Stimulated activated memory B cell treated with anti-CD40 and anti-IgM and Interleukin-4, amounts not matched to agents 10 μg/mL and 1 μg/mL and 100 μg/mL, for 72 hours (primary cell): ENCODE measurements at regions not wholly inside any gene's neighbourhood (a gene's known extent, or its start where the extent isn't known, plus 50 kb on each side); places are given as distances from the start of the nearest gene placed in this dataset.
"Not testable (repeated sequence)": the region's sequence is repeated elsewhere in the genome, so short reads cannot be mapped to it uniquely, and the experiment has no call there.

Source experiments
- ATAC-seq: fragments of 150-1000 bp; cut with Tn5 transposase; 2 replicates; pipeline ENCODE4 v1.10.0; 2021
- H3K27ac Mint-ChIP-seq: one replicate; pipeline ENCODE4 v1.8.0; 2022; ENCODE audit warnings: mild to moderate bottlenecking, mixed read lengths
- H3K27me3 Mint-ChIP-seq: one replicate; pipeline ENCODE4 v1.8.0; 2022; ENCODE audit warnings: mixed read lengths
- H3K36me3 Mint-ChIP-seq: one replicate; pipeline ENCODE4 v1.8.0; 2022; ENCODE audit warnings: mixed read lengths
- H3K4me1 Mint-ChIP-seq: one replicate; pipeline ENCODE4 v1.8.0; 2022; ENCODE audit warnings: mixed read lengths
- H3K4me3 Mint-ChIP-seq: one replicate; pipeline ENCODE4 v1.8.0; 2022; ENCODE audit warnings: mild to moderate bottlenecking, moderate library complexity, mixed read lengths
- H3K9me3 Mint-ChIP-seq: one replicate; pipeline ENCODE4 v1.8.0; 2022; ENCODE audit warnings: mixed read lengths

DNA sequence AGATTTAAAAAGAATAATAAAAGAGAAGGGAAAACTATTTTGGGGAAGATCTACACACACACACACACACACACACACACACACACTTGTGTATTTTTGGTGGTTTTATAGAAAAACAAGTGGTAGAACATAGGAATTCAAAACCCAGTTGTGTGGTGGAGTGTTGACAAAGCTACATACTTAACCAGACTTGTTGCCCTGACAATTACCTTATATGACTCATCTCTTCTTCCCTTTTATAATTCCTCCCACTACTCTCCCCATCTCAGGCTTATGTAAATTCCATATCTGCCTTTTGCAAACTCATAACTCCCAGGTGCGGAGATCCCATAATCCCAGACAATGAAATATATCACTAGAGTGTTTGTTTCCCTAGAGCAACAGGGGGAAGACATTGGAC is 873.7 kb downstream of the NXPH1 start:
- Mint-ChIP-seq H3K4me3 (no peak overlapping the region), H3K4me1 (no peaks in the 10 kb centered on the region), H3K36me3 (no peaks in the 10 kb centered on the region), H3K27me3 (no peaks in the 10 kb centered on the region), H3K9me3 (peaks cover 3% of the 10 kb centered on the region), H3K27ac (no peak overlapping the region)
- ATAC-seq: no peak

DNA sequence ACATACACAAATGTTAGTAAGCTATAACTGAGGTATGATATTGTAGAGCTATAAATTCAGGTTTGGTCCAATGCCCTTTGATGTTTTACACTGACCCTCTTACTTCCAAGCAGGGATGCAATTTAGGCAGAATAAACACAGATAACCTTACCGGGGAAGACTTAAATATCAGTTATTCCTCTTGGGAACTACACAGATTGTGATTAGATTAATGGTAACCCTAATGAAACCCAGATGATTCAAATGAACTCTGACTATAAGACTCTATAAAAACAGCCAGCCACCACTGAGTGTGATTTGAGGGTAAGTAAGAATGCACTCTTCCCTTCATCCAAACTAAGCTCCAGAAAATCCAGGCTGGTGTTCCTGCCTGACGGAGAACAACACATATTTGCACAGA is 891.1 kb downstream of the NXPH1 start:
- Mint-ChIP-seq H3K27ac (no peak overlapping the region), H3K27me3 (no peaks in the 10 kb centered on the region), H3K9me3 (peaks cover 6% of the 10 kb centered on the region), H3K36me3 (no peaks in the 10 kb centered on the region), H3K4me3 (no peak overlapping the region), H3K4me1 (no peaks in the 10 kb centered on the region)
- no peak for ATAC-seq

GRCh38 chr7:9328296-9328695 is 894.9 kb downstream of the NXPH1 start:
- ATAC-seq: no peak
- Mint-ChIP-seq H3K4me3 (no peak overlapping the region), H3K36me3 (no peaks in the 10 kb centered on the region), H3K27me3 (no peaks in the 10 kb centered on the region), H3K27ac (no peak overlapping the region), H3K4me1 (no peaks in the 10 kb centered on the region), H3K9me3 (peaks cover 6% of the 10 kb centered on the region)

- Mint-ChIP-seq H3K27ac (no peak overlapping the region), H3K4me3 (no peak overlapping the region), H3K9me3 (peaks cover 9% of the 10 kb centered on the region), H3K27me3 (no peaks in the 10 kb centered on the region), H3K36me3 (no peaks in the 10 kb centered on the region), H3K4me1 (no peaks in the 10 kb centered on the region)
- ATAC-seq: no peak
Observed at GRCh38 chr7:9349625-9350024, 916.2 kb downstream of the NXPH1 start.

- ATAC-seq: no peak
- Mint-ChIP-seq H3K4me3 (no peak overlapping the region), H3K36me3 (no peaks in the 10 kb centered on the region), H3K4me1 (no peaks in the 10 kb centered on the region), H3K27ac (no peak overlapping the region), H3K9me3 (peaks cover 12% of the 10 kb centered on the region), H3K27me3 (no peaks in the 10 kb centered on the region)
Observed at GRCh38 chr7:9391221-9391620, 957.8 kb downstream of the NXPH1 start.

DNA sequence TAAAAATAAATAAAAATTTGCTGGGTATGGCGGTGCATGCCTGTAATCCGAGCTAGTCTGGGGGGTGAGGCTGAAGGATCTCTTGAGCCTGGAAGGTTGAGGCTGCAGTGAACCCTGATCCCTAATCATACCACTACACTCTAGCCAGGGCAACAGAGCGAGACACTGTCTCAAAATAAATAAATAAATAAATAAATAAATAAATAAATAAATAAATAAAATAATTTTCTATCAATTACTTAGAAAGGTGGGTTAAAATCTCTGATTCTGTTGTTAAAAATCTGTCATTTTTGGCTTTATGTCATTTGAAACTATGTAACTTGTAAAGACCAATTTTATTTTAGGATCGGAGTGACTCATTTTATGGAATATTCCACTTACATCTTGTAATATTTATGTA is 958.6 kb downstream of the NXPH1 start:
- Mint-ChIP-seq H3K27me3 (no peaks in the 10 kb centered on the region), H3K4me1 (no peaks in the 10 kb centered on the region), H3K27ac (no peak overlapping the region), H3K9me3 (peaks cover 8% of the 10 kb centered on the region), H3K36me3 (no peaks in the 10 kb centered on the region), H3K4me3 (no peak overlapping the region)
- no peak for ATAC-seq

GRCh38 chr7:9404386-9404785 is 971.0 kb downstream of the NXPH1 start:
- not testable (repeated sequence) for H3K9me3 Mint-ChIP-seq, ATAC-seq, H3K4me1 Mint-ChIP-seq, H3K36me3 Mint-ChIP-seq, H3K27ac Mint-ChIP-seq, H3K27me3 Mint-ChIP-seq, H3K4me3 Mint-ChIP-seq

GRCh38 chr7:9407816-9408215 is 974.4 kb downstream of the NXPH1 start:
- no peaks in the 10 kb centered on the region for H3K4me1 Mint-ChIP-seq
- no peaks in the 10 kb centered on the region for H3K36me3 Mint-ChIP-seq
- H3K27me3 Mint-ChIP-seq: no peaks in the 10 kb centered on the region
- no peak for ATAC-seq
- no peak overlapping the region for H3K4me3 Mint-ChIP-seq
- H3K9me3 Mint-ChIP-seq: peaks cover 3% of the 10 kb centered on the region
- H3K27ac Mint-ChIP-seq: no peak overlapping the region

- Mint-ChIP-seq H3K4me3 (no peak overlapping the region), H3K9me3 (peaks cover 9% of the 10 kb centered on the region), H3K4me1 (no peaks in the 10 kb centered on the region), H3K36me3 (no peaks in the 10 kb centered on the region), H3K27ac (no peak overlapping the region), H3K27me3 (no peaks in the 10 kb centered on the region)
- no peak for ATAC-seq
Observed at GRCh38 chr7:9453521-9453920, 1020.1 kb downstream of the NXPH1 start.

DNA sequence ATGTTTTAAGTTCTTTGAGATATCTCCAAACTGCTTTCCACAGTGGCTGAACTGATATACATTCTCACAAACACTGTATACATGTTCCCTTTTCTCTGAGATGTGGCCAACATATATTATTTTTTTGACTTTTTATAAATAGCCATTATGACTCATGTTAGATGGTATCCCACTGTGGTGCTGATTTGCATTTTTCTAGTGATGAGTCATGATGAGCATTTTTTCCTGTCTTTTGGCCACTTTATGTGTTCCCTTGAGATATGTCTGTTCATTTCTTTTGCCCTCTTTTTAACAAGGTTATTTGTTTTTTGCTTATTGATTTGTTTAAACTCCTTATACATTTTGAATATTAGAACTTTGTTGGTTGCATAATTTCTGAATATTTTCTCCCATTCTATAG is 1055.1 kb downstream of the NXPH1 start:
- Mint-ChIP-seq H3K27ac (no peak overlapping the region), H3K9me3 (peaks cover 6% of the 10 kb centered on the region)

GRCh38 chr7:9498303-9498702 is 1064.9 kb downstream of the NXPH1 start:
- Mint-ChIP-seq H3K4me3 (no peak overlapping the region), H3K27me3 (no peaks in the 10 kb centered on the region)

More for the DNA sequence above, 1055.1 kb downstream of the NXPH1 start:
- Mint-ChIP-seq H3K4me3 (no peak overlapping the region), H3K27me3 (no peaks in the 10 kb centered on the region), H3K36me3 (no peaks in the 10 kb centered on the region), H3K4me1 (no peaks in the 10 kb centered on the region)
- no peak for ATAC-seq

DNA sequence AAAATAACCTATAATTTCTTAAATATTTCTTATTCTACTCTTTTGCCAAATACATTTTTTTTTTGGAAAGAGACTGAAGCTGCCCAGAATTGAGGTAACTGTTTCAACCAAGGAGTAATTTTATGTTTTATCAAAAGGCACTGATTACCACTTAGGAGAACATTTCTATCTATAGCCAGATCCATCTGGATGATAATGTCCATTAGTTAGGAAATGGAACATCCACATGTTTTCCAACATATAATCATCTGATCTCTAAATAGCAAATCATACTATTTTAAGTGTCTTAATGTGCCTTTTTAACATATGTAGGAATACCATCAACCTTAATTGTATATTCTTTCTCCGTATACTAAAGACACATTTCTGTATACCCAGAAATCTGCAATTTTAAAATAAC is 1068.9 kb downstream of the NXPH1 start:
- H3K27me3 Mint-ChIP-seq: no peaks in the 10 kb centered on the region
- H3K27ac Mint-ChIP-seq: no peak overlapping the region
- H3K36me3 Mint-ChIP-seq: no peaks in the 10 kb centered on the region
- no peaks in the 10 kb centered on the region for H3K4me1 Mint-ChIP-seq
- ATAC-seq: no peak
- H3K9me3 Mint-ChIP-seq: peaks cover 3% of the 10 kb centered on the region
- H3K4me3 Mint-ChIP-seq: no peak overlapping the region

More at GRCh38 chr7:9498303-9498702, 1064.9 kb downstream of the NXPH1 start:
- H3K9me3 Mint-ChIP-seq: peaks cover 3% of the 10 kb centered on the region
- no peak overlapping the region for H3K27ac Mint-ChIP-seq
- no peak for ATAC-seq
- no peaks in the 10 kb centered on the region for H3K36me3 Mint-ChIP-seq
- H3K4me1 Mint-ChIP-seq: no peaks in the 10 kb centered on the region

- H3K27ac Mint-ChIP-seq: no peak overlapping the region
- no peaks in the 10 kb centered on the region for H3K27me3 Mint-ChIP-seq
- H3K4me3 Mint-ChIP-seq: no peak overlapping the region
- no peaks in the 10 kb centered on the region for H3K9me3 Mint-ChIP-seq
- ATAC-seq: no peak
- H3K4me1 Mint-ChIP-seq: no peaks in the 10 kb centered on the region
- H3K36me3 Mint-ChIP-seq: no peaks in the 10 kb centered on the region
Observed at GRCh38 chr7:9504678-9505077, 1071.3 kb downstream of the NXPH1 start.

DNA sequence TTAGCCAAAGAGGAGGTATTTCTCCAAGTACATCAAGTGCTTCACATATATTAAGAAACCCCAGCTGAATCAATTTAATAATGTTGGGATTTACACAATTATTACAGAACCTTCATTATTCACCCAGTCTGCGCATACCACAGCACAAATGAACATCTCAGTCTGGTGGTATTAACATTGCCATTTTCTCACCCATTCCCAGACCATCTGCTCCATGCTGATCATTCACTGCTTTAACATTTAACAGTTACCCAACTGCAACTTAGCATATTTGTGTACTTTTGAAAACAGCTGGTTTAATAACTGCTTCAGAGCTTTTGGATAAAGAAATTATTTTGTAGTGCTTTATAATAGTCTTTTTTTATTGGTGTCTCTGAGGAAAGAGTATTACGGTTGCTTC is 1072.1 kb downstream of the NXPH1 start:
- Mint-ChIP-seq H3K27ac (no peak overlapping the region), H3K4me3 (no peak overlapping the region), H3K36me3 (no peaks in the 10 kb centered on the region), H3K9me3 (no peaks in the 10 kb centered on the region), H3K27me3 (no peaks in the 10 kb centered on the region), H3K4me1 (no peaks in the 10 kb centered on the region)
- no peak for ATAC-seq

DNA sequence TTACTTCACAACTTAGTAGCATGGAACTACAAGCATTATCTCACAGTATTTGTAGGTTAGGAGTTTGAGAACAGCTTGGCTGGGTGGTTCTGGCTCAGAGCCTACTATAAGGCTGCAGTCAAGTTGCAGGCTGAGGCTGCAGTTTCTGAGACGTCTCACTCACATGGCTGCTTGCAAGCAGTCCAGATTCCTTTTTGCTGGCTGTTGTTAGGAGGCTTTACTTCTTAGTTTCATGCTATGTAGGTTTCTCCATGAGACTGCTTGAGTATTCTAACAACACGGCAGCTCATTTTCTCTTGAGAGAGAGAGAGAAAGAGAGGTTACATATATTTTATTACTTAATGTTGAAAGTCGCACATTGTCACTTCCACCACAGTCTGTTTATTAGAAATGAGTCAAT is 1073.9 kb downstream of the NXPH1 start:
- Mint-ChIP-seq H3K4me3 (no peak overlapping the region), H3K27ac (no peak overlapping the region), H3K27me3 (no peaks in the 10 kb centered on the region), H3K9me3 (no peaks in the 10 kb centered on the region), H3K36me3 (no peaks in the 10 kb centered on the region), H3K4me1 (no peaks in the 10 kb centered on the region)
- ATAC-seq: no peak

DNA sequence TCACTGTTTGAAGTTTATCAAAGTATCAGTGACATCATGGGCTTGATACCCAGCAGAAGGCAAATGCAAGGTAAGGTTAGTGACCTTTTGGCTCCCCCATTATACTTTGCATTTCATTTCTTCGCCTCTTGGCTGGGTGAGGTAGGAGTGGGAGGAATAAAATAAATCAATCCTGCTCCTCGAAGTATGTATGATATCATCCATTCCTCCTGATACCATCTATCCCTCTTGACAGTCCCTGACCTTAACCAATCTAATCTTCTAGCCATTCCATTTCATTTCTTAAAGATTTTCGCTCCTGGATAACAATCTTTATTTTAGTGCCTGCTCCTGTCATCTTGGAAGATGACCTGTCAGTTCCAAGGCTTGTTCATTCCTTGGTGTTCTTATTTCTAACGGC is 1083.3 kb downstream of the NXPH1 start:
- H3K27me3 Mint-ChIP-seq: no peaks in the 10 kb centered on the region
- no peak for ATAC-seq
- no peaks in the 10 kb centered on the region for H3K36me3 Mint-ChIP-seq
- no peak overlapping the region for H3K27ac Mint-ChIP-seq
- no peaks in the 10 kb centered on the region for H3K4me1 Mint-ChIP-seq
- H3K4me3 Mint-ChIP-seq: no peak overlapping the region
- peaks cover 4% of the 10 kb centered on the region for H3K9me3 Mint-ChIP-seq

GRCh38 chr7:9523579-9523978 is 1090.2 kb downstream of the NXPH1 start:
- no peak for ATAC-seq
- no peaks in the 10 kb centered on the region for H3K27me3 Mint-ChIP-seq
- H3K36me3 Mint-ChIP-seq: no peaks in the 10 kb centered on the region
- no peaks in the 10 kb centered on the region for H3K9me3 Mint-ChIP-seq
- H3K4me3 Mint-ChIP-seq: no peak overlapping the region
- H3K4me1 Mint-ChIP-seq: no peaks in the 10 kb centered on the region
- H3K27ac Mint-ChIP-seq: no peak overlapping the region
